ENCODE measurements at regions not wholly inside any gene's neighbourhood (a gene's known extent, or its start where the extent isn't known, plus 50 kb on each side); places are given as distances from the start of the nearest gene placed in this dataset.

DNA sequence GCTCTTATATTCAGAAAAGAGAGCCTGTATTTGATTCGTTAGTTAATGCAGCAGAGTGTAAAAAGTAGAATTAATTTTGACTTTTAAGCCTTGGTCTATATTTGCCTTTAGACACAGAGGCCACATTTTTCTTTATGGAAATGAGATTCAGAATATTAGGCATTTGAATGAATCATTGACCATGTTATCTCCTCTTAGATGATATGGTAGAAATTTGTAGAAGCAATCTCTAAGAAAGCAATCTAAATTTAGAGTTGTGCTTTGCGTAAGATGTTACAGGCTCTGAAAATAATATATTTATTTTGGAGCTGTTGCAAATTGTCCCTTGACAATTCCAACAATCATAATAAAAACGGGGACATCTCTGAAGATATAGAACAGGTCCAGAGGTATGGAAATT is 68.3 kb upstream of the ST6GAL2 start:
- no peak overlapping the region for H3K27ac ChIP-seq (ENCODE audit: low read depth)
- no peaks in the 10 kb centered on the region for H3K27me3 ChIP-seq (ENCODE audit: insufficient read depth)
- DNase-seq (ENCODE audit: low spot score) (no peak), ATAC-seq (no peak)
- Mint-ChIP-seq H3K36me3 (ENCODE audit: low read depth) (no peaks in the 10 kb centered on the region), H3K4me1 (peaks cover 4% of the 10 kb centered on the region; the same call in 2 of the 3 replicates), H3K9me3 (no peaks in the 10 kb centered on the region), H3K27me3 (ENCODE audit: insufficient read depth, low read depth, poor library complexity) (no peaks in the 10 kb centered on the region), H3K27ac (no peak overlapping the region), H3K4me3 (no peak overlapping the region)
- no peaks in the 10 kb centered on the region for H3K79me2 ChIP-seq (replicated peaks; ENCODE audit: insufficient read depth)
- no peaks in the 10 kb centered on the region for H4K20me1 ChIP-seq (replicated peaks; ENCODE audit: insufficient read depth)
- H2AFZ ChIP-seq = no peak overlapping the region
- H3K36me3 ChIP-seq (ENCODE audit: insufficient read depth) = no peaks in the 10 kb centered on the region
- no peaks in the 10 kb centered on the region for H3F3A ChIP-seq (replicated peaks; ENCODE audit: low read depth)
- 0 out of 2 replicates have a peak, but pooled peaks cover 6% of the 10 kb centered on the region for H3K9me2 ChIP-seq (ENCODE audit: insufficient read depth)
- no peaks in the 10 kb centered on the region for H3K4me1 ChIP-seq (ENCODE audit: insufficient read depth)
- no peak overlapping the region for H3K4me3 ChIP-seq
- TF ChIP-seq POLR2AphosphoS5 (IDR thresholded peaks at IDR 0.05; ENCODE audit: low read depth) (no peak), CREB1 (CRISPR knock-in tag; IDR thresholded peaks at IDR 0.05; ENCODE audit: low read depth) (no peak), EZH2 (IDR thresholded peaks at IDR 0.05; ENCODE audit: low read depth, unreplicated experiment) (no peak), JUNB (IDR thresholded peaks at IDR 0.05; ENCODE audit: unreplicated experiment) (no peak), ZNF331 (CRISPR knock-in tag; IDR thresholded peaks at IDR 0.05; ENCODE audit: low read depth) (no peak), ZNF114 (CRISPR knock-in tag; IDR thresholded peaks at IDR 0.05) (no peak), NANOG (IDR thresholded peaks at IDR 0.05; ENCODE audit: borderline replicate concordance) (no peak), EZH2phosphoT487 (IDR thresholded peaks at IDR 0.05; ENCODE audit: unreplicated experiment) (no peak), STAT1 (IDR thresholded peaks at IDR 0.05; ENCODE audit: unreplicated experiment) (no peak)
- TF ChIP-seq, protein P1, sequence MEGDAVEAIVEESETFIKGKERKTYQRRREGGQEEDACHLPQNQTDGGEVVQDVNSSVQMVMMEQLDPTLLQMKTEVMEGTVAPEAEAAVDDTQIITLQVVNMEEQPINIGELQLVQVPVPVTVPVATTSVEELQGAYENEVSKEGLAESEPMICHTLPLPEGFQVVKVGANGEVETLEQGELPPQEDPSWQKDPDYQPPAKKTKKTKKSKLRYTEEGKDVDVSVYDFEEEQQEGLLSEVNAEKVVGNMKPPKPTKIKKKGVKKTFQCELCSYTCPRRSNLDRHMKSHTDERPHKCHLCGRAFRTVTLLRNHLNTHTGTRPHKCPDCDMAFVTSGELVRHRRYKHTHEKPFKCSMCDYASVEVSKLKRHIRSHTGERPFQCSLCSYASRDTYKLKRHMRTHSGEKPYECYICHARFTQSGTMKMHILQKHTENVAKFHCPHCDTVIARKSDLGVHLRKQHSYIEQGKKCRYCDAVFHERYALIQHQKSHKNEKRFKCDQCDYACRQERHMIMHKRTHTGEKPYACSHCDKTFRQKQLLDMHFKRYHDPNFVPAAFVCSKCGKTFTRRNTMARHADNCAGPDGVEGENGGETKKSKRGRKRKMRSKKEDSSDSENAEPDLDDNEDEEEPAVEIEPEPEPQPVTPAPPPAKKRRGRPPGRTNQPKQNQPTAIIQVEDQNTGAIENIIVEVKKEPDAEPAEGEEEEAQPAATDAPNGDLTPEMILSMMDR (conservative IDR thresholded peaks at IDR 0.05; ENCODE audit: low read depth in 2 of 2) = no peak
- TF ChIP-seq, protein P2, sequence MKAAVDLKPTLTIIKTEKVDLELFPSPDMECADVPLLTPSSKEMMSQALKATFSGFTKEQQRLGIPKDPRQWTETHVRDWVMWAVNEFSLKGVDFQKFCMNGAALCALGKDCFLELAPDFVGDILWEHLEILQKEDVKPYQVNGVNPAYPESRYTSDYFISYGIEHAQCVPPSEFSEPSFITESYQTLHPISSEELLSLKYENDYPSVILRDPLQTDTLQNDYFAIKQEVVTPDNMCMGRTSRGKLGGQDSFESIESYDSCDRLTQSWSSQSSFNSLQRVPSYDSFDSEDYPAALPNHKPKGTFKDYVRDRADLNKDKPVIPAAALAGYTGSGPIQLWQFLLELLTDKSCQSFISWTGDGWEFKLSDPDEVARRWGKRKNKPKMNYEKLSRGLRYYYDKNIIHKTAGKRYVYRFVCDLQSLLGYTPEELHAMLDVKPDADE (IDR thresholded peaks at IDR 0.05) = no peak
- TF ChIP-seq, protein P3, sequence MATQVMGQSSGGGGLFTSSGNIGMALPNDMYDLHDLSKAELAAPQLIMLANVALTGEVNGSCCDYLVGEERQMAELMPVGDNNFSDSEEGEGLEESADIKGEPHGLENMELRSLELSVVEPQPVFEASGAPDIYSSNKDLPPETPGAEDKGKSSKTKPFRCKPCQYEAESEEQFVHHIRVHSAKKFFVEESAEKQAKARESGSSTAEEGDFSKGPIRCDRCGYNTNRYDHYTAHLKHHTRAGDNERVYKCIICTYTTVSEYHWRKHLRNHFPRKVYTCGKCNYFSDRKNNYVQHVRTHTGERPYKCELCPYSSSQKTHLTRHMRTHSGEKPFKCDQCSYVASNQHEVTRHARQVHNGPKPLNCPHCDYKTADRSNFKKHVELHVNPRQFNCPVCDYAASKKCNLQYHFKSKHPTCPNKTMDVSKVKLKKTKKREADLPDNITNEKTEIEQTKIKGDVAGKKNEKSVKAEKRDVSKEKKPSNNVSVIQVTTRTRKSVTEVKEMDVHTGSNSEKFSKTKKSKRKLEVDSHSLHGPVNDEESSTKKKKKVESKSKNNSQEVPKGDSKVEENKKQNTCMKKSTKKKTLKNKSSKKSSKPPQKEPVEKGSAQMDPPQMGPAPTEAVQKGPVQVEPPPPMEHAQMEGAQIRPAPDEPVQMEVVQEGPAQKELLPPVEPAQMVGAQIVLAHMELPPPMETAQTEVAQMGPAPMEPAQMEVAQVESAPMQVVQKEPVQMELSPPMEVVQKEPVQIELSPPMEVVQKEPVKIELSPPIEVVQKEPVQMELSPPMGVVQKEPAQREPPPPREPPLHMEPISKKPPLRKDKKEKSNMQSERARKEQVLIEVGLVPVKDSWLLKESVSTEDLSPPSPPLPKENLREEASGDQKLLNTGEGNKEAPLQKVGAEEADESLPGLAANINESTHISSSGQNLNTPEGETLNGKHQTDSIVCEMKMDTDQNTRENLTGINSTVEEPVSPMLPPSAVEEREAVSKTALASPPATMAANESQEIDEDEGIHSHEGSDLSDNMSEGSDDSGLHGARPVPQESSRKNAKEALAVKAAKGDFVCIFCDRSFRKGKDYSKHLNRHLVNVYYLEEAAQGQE (IDR thresholded peaks at IDR 0.05; ENCODE audit: unreplicated experiment) = no peak
- TF ChIP-seq, protein P4, sequence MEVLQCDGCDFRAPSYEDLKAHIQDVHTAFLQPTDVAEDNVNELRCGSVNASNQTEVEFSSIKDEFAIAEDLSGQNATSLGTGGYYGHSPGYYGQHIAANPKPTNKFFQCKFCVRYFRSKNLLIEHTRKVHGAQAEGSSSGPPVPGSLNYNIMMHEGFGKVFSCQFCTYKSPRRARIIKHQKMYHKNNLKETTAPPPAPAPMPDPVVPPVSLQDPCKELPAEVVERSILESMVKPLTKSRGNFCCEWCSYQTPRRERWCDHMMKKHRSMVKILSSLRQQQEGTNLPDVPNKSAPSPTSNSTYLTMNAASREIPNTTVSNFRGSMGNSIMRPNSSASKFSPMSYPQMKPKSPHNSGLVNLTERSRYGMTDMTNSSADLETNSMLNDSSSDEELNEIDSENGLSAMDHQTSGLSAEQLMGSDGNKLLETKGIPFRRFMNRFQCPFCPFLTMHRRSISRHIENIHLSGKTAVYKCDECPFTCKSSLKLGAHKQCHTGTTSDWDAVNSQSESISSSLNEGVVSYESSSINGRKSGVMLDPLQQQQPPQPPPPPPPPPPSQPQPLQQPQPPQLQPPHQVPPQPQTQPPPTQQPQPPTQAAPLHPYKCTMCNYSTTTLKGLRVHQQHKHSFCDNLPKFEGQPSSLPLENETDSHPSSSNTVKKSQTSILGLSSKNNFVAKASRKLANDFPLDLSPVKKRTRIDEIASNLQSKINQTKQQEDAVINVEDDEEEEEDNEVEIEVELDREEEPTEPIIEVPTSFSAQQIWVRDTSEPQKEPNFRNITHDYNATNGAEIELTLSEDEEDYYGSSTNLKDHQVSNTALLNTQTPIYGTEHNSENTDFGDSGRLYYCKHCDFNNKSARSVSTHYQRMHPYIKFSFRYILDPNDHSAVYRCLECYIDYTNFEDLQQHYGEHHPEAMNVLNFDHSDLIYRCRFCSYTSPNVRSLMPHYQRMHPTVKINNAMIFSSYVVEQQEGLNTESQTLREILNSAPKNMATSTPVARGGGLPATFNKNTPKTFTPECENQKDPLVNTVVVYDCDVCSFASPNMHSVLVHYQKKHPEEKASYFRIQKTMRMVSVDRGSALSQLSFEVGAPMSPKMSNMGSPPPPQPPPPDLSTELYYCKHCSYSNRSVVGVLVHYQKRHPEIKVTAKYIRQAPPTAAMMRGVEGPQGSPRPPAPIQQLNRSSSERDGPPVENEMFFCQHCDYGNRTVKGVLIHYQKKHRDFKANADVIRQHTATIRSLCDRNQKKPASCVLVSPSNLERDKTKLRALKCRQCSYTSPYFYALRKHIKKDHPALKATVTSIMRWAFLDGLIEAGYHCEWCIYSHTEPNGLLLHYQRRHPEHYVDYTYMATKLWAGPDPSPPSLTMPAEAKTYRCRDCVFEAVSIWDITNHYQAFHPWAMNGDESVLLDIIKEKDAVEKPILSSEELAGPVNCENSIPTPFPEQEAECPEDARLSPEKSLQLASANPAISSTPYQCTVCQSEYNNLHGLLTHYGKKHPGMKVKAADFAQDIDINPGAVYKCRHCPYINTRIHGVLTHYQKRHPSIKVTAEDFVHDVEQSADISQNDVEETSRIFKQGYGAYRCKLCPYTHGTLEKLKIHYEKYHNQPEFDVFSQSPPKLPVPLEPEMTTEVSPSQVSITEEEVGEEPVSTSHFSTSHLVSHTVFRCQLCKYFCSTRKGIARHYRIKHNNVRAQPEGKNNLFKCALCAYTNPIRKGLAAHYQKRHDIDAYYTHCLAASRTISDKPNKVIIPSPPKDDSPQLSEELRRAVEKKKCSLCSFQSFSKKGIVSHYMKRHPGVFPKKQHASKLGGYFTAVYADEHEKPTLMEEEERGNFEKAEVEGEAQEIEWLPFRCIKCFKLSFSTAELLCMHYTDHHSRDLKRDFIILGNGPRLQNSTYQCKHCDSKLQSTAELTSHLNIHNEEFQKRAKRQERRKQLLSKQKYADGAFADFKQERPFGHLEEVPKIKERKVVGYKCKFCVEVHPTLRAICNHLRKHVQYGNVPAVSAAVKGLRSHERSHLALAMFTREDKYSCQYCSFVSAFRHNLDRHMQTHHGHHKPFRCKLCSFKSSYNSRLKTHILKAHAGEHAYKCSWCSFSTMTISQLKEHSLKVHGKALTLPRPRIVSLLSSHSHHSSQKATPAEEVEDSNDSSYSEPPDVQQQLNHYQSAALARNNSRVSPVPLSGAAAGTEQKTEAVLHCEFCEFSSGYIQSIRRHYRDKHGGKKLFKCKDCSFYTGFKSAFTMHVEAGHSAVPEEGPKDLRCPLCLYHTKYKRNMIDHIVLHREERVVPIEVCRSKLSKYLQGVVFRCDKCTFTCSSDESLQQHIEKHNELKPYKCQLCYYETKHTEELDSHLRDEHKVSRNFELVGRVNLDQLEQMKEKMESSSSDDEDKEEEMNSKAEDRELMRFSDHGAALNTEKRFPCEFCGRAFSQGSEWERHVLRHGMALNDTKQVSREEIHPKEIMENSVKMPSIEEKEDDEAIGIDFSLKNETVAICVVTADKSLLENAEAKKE (CRISPR knock-in tag; IDR thresholded peaks at IDR 0.05) = no peak
- H3K4me2 ChIP-seq = no peak overlapping the region
